GM18511 (cell line): ENCODE measurements at regions not wholly inside any gene's neighbourhood (a gene's known extent, or its start where the extent isn't known, plus 50 kb on each side); places are given as distances from the start of the nearest gene placed in this dataset.
"Not testable (repeated sequence)": the region's sequence is repeated elsewhere in the genome, so short reads cannot be mapped to it uniquely, and the experiment has no call there.

Source experiments
- ATAC-seq: cut with Tn5 transposase; IDR thresholded peaks from one replicate; pipeline ENCODE4 v1.9.1; 2021; ENCODE audit warnings: mild to moderate bottlenecking, moderate library complexity; ENCODE audit not compliant: unreplicated experiment

DNA sequence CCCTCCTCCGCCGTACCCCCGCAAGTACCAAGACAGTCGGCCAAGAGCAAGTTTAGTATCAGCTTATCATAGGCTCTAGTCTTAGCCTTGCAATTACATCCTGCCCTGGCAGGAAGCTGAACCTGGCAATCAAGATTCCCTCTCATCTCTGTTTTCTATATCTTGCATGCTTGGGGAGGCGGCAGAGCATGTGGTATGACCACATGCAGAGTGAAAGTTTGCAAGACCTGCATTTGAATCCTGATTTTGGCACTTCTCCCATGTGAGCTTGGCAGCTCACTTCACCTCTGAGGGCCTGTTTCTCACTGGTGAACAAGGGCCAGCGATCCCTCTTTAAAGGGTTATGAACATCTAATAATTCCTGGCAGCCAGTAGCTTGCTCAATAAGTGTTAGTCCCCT, 106.1 kb upstream of the FRMD4B start:
- ATAC-seq, result no peak

GRCh38 chr3:69490971-69491370, 105.1 kb upstream of the FRMD4B start:
- no peak for ATAC-seq

GRCh38 chr3:69490235-69490634, 104.3 kb upstream of the FRMD4B start:
- no peak for ATAC-seq

- ATAC-seq, result no peak
These were observed 102.1 kb upstream of the FRMD4B start for GRCh38 chr3:69488026-69488425.

GRCh38 chr3:69485489-69485888, 99.6 kb upstream of the FRMD4B start:
- no peak for ATAC-seq

GRCh38 chr3:69484507-69485393, 98.9 kb upstream of the FRMD4B start:
- no peak for ATAC-seq

- no peak for ATAC-seq
These were observed 97.6 kb upstream of the FRMD4B start for GRCh38 chr3:69483449-69483848.

DNA sequence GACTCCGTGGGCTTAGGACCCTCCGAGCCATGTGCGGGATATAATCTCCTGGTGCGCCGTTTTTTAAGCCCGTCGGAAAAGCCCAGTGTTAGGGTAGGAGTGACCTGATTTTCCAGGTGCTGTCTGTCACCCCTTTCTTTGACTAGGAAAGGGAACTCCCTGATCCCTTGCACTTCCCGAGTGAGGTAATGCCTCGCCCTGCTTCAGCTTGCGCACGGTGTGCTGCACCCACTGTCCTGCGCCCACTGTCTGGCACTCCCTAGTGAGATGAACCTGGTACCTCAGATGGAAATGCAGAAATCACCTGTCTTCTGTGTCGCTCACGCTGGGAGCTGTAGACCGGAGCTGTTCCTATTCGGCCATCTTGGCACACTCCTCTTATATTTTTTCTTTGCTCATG, 95.1 kb upstream of the FRMD4B start:
- ATAC-seq, result not testable (repeated sequence)

DNA sequence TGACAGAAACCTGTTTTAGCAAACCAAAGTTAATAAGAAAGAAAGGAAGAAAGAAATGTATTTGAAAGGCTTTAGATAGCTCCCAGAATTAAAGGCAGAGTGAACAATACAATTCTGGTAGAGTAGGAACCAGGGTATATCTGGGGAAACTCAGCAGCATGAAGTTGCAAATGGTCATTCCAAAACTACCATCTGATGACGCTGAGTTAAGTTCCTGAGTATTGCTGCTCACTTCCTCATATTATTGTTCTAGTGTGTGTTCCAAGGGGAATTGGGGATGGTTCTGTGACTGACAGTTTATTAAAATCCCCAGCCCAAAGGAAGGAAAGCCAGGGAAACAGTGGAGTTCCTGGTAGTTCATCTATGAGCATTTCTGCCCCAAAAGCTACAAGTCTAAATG, 88.3 kb upstream of the FRMD4B start:
- ATAC-seq, result no peak

DNA sequence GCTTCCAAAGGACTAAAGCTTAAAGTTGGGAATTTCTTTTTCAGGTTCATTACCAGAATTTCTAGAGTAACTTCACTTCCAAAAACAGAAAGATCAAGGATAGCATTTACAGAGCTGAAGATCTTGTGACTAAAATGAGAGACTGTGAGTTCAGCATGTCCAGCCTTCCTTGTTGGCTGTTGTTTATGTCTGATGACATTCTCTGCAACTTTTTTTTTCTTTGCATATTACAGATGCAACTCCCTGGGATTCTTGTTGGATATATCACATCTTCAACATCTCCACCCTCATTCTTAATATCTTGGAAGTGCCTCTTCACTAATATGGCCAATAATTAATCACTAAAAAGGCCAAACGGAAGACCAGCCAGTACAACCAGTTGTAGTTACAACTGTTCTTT, 86.2 kb upstream of the FRMD4B start:
- ATAC-seq, result no peak

DNA sequence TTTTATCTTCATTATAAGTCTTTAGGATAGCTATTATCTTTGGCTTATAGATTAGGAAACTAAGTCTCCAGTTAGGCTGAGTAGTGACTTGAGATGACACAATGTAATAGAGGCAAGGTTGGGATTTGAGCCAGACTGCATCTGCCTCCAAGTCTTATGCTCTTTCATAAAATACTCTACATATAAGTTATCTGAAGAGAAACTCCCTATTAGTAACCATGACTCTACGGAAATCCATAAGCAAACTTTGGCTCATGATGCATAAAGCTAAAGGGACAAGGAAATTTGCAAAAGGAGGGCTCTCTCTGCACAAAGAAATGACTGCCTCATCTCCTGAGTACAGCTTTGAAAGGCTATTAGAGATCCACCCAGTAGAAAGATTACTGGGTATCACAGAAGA, 77.6 kb upstream of the FRMD4B start:
- no peak for ATAC-seq

- ATAC-seq, result no peak
These were observed 76.9 kb upstream of the FRMD4B start for GRCh38 chr3:69462826-69463100.

GRCh38 chr3:69462022-69462825, 76.3 kb upstream of the FRMD4B start:
- no peak for ATAC-seq

DNA sequence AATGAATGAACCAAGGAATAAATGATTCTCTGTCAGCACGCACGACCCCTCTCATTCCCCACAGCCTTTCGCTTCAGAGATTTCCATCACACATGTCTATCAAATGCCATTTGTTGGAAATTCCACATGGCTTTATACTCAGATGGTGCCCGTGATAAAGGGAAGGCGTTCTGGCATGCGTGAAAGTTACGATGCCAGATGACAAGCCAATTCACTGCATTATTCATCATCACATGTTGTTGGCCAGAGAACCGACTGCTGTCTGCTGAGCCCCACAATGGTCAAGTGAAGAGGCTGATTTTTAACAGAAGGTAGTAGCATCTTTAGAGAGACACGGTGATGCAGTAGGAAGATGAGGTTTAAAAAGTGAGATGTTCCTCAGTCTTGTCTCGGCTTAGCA, 74.1 kb upstream of the FRMD4B start:
- no peak for ATAC-seq

GRCh38 chr3:69458803-69459365, 73.0 kb upstream of the FRMD4B start:
- ATAC-seq, result no peak

GRCh38 chr3:69456631-69457030, 70.7 kb upstream of the FRMD4B start:
- no peak for ATAC-seq

- ATAC-seq, result no peak
These were observed 68.4 kb upstream of the FRMD4B start for GRCh38 chr3:69454204-69454787.

GRCh38 chr3:69452295-69452694, 66.4 kb upstream of the FRMD4B start:
- no peak for ATAC-seq

DNA sequence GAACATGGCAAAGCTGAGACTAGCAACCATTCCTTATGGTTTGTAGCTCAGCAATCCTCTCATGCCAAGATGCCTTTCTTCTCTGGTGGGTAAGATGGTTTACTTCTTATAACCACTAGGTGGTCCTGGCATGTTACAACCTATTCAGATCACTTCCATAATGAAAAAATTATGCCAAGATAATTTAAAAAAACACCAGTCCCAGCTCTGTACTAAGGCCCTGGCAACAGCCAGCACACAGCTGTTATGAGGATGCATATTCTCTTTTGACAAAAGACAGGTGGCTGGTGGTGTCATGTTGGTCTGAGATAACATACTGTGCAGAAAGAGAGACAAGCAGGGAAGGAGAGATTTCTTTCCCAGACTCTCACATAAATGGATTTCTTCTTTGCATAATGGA, 65.7 kb upstream of the FRMD4B start:
- ATAC-seq, result no peak

DNA sequence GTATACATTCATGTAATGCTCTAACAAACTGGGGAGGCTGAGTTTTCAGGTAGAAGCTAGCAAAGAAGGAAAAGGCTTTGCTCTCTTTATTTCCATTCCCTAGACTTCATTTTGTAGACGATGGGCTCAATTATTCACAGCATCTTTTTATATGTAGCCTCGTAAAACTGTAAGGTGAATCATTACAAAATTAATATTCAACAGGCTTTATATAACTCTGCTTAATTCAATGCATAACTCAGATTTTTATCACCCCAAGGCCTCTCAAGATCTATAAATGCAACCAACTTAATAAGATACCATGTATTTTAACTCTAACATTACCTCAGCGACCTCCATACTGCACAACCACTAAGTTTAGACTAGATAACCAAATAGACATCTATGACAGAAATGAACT, 63.0 kb upstream of the FRMD4B start:
- ATAC-seq, result no peak

- no peak for ATAC-seq
These were observed 60.6 kb upstream of the FRMD4B start for GRCh38 chr3:69446402-69447072.
